Activated CD8-positive, alpha-beta T cell treated with anti-CD3 and anti-CD28 coated beads, Interleukin-2, amount 10 ng/mL, durations not matched to agents 7 days and 5 days (primary cell): ENCODE measurements at regions not wholly inside any gene's neighbourhood (a gene's known extent, or its start where the extent isn't known, plus 50 kb on each side); places are given as distances from the start of the nearest gene placed in this dataset.
"Not testable (repeated sequence)": the region's sequence is repeated elsewhere in the genome, so short reads cannot be mapped to it uniquely, and the experiment has no call there.

ENCODE experiments used
- ATAC-seq: fragments of 150-1000 bp; cut with Tn5 transposase; one replicate; pipeline ENCODE4 v1.10.0; 2021; ENCODE audit warnings: moderate library complexity
- CTCF ChIA-PET: fragments of 350-600 bp; sonication (Branson Sonifier 250); formaldehyde crosslinking; loops from one replicate; lab custom pipeline; 2021; ENCODE audit warnings: antibody characterized with exemption; lab: Charles Lee
- POLR2A ChIA-PET: fragments of 350-600 bp; sonication (Branson Sonifier 250); formaldehyde crosslinking; loops from one replicate; lab custom pipeline; 2021; ENCODE audit warnings: antibody characterized with exemption; lab: Charles Lee
- DNase-seq: peaks from one replicate; pipeline ENCODE4 v3.0.0-alpha.2; 2020
- H3K27ac Mint-ChIP-seq: one replicate; pipeline ENCODE4 v1.8.0; 2021; ENCODE audit warnings: mild to moderate bottlenecking, mixed read lengths
- H3K27me3 Mint-ChIP-seq: one replicate; pipeline ENCODE4 v1.8.0; 2021; ENCODE audit warnings: low read depth, mixed read lengths
- H3K36me3 Mint-ChIP-seq: one replicate; pipeline ENCODE4 v1.8.0; 2021; ENCODE audit warnings: low read depth, mixed read lengths
- H3K4me1 Mint-ChIP-seq: one replicate; pipeline ENCODE4 v1.8.0; 2021; ENCODE audit warnings: low read depth, mixed read lengths
- H3K4me3 Mint-ChIP-seq: one replicate; pipeline ENCODE4 v1.8.0; 2021; ENCODE audit warnings: mild to moderate bottlenecking, mixed read lengths
- H3K9me3 Mint-ChIP-seq: one replicate; pipeline ENCODE4 v1.8.0; 2022; ENCODE audit warnings: mixed read lengths; ENCODE audit not compliant: insufficient read depth

DNA sequence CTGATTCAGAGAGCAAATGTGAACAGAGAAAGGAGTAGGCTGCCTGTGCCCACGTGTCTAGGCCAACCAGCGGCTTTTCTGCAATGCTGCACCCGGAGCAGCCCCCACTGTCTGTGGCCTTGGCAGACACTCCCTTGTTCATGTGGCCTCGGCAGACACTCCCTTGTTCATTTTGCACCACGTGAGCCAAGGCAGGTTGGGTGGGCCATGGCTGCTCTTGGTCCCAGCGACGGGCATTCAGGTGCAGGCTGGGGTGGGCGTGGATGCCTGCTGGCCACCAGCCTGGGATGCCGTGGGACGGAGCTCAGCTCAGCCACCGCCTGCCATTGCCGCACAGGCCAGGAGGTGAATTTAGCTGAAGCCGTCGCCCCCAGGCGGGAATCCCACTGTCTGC is 159.8 kb downstream of the LAT start:
- H3K4me3 Mint-ChIP-seq, ATAC-seq, POLR2A ChIA-PET, H3K36me3 Mint-ChIP-seq, H3K9me3 Mint-ChIP-seq, H3K27me3 Mint-ChIP-seq, CTCF ChIA-PET, H3K27ac Mint-ChIP-seq, DNase-seq: not testable (repeated sequence)
- H3K4me1 Mint-ChIP-seq: peaks cover 30% of the 10 kb centered on the region

DNA sequence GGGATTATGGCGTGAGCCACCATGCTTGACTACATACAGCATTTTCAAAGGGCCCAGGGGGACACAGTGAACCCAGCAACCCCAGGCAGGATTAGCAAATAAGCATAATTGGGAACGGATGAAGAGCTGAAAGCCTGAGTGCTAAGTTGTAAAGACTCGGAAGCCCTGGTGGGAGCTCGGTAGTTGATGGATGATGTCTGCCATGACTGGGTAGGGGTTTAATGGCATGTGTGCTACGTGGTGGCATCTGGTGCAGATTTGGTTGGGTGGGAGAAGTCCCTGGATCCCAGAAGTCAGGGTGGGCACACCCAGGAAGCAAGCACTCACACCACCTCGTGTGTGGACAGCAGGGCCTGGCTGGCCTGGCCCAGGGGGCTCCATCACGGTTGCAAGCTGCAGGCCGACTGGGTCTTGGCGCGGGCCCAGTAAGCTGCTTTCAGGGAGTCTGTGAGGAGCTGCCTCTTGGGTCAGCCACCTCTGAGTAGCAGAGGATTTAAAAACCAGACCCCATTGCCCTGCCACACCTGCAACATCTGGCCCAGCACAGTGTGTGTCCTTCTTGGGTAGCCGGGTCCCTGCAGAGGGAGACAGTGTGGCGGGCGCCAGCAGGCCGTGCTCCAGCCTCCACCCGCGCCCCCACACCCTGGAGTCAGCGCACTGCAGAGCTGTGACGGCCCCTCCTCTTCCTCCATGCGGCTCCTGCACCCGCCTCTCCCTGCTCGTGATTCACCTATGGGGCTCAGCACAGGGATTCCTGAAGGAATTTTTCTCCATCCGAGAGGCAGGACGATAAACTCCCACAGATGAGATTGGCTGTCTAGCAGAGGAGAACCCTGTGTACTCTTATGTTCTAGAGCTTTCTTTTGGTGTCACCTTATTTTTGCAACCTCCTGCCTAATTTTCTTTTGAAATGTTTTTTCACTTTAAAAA is 159.2 kb downstream of the LAT start:
- CTCF ChIA-PET, DNase-seq, H3K27ac Mint-ChIP-seq, H3K27me3 Mint-ChIP-seq, ATAC-seq, H3K4me3 Mint-ChIP-seq, H3K36me3 Mint-ChIP-seq, POLR2A ChIA-PET, H3K9me3 Mint-ChIP-seq: not testable (repeated sequence)
- H3K4me1 Mint-ChIP-seq: peaks cover 23% of the 10 kb centered on the region

DNA sequence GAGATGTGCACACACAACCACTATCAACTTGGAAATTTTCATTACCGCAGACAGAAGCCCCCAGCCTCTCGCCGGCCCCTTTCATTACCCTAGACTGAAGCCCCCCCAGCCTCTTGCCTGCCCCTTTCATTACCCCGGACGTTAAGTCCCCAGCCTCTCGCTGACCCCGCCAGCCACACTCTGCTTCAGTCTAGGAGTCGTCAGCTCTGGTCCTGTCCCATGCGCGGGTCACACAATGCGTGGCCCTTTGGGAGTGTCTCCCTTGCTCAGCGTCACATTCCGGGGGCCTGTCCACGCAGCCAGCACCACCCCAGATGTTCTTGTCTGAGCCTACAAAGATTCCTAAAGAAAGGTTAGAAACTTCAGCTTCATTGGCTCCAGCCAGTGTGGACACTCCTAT is 157.7 kb downstream of the LAT start:
- ATAC-seq, CTCF ChIA-PET, POLR2A ChIA-PET: not testable (repeated sequence)

GRCh38 chr16:29141586-29142324 is 156.9 kb downstream of the LAT start:
- no peak overlapping the region for H3K27ac Mint-ChIP-seq
- H3K4me1 Mint-ChIP-seq: peaks cover 7% of the 10 kb centered on the region
- DNase-seq (no peak), ATAC-seq (no peak)
- no peak overlapping the region for H3K4me3 Mint-ChIP-seq
- no peaks in the 10 kb centered on the region for H3K27me3 Mint-ChIP-seq
- POLR2A ChIA-PET: no interaction called here
- no peaks in the 10 kb centered on the region for H3K36me3 Mint-ChIP-seq
- CTCF ChIA-PET: no interaction called here
- no peaks in the 10 kb centered on the region for H3K9me3 Mint-ChIP-seq

More for the DNA sequence above, 157.7 kb downstream of the LAT start:
- not testable (repeated sequence) for DNase-seq, H3K4me3 Mint-ChIP-seq, H3K9me3 Mint-ChIP-seq, H3K36me3 Mint-ChIP-seq, H3K27ac Mint-ChIP-seq, H3K27me3 Mint-ChIP-seq
- H3K4me1 Mint-ChIP-seq: peaks cover 12% of the 10 kb centered on the region

DNA sequence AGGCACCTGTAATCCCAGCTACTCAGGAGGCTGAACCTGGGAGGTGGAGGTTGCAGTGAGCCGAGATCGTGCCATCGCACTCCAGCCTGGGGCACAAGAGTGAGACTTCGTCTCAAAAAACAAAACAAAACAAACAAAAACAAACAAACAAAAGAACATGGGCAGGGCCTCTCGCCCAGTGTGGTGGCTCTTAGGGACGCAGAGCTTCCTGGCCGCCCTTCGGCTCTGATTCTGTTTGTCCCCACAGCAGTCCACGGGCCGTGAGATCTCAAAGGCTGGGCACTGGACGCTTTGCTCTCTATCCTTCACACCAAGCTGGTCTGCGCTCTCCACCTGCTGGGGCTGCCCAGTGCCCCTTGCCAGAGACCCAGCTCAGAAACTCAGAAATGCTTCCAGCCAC is 156.3 kb downstream of the LAT start:
- H3K9me3 Mint-ChIP-seq, ATAC-seq, H3K27ac Mint-ChIP-seq, H3K36me3 Mint-ChIP-seq, H3K27me3 Mint-ChIP-seq, H3K4me3 Mint-ChIP-seq, DNase-seq, H3K4me1 Mint-ChIP-seq, POLR2A ChIA-PET, CTCF ChIA-PET: not testable (repeated sequence)

- H3K27ac Mint-ChIP-seq, CTCF ChIA-PET, DNase-seq, H3K4me3 Mint-ChIP-seq, H3K27me3 Mint-ChIP-seq, H3K36me3 Mint-ChIP-seq, ATAC-seq, H3K9me3 Mint-ChIP-seq: not testable (repeated sequence)
- H3K4me1 Mint-ChIP-seq: peaks cover 11% of the 10 kb centered on the region
- POLR2A ChIA-PET: interaction anchor here (0.6 kb wide), 1 partner anchor 945 kb away, joined by 3 read pairs; no protein-coding TSS in a partner anchor
Observed at GRCh38 chr16:29139901-29140855, 155.3 kb downstream of the LAT start.

GRCh38 chr16:29139261-29139802 is 154.5 kb downstream of the LAT start:
- DNase-seq: no peak
- Mint-ChIP-seq H3K27me3 (no peaks in the 10 kb centered on the region), H3K4me3 (no peak overlapping the region), H3K4me1 (peaks cover 11% of the 10 kb centered on the region), H3K27ac (no peak overlapping the region), H3K9me3 (no peaks in the 10 kb centered on the region), H3K36me3 (peaks cover 9% of the 10 kb centered on the region)
- no peak for ATAC-seq
- CTCF ChIA-PET: no interaction called here
- POLR2A ChIA-PET: interaction anchor here (0.6 kb wide), 1 partner anchor 945 kb away, joined by 3 read pairs; no protein-coding TSS in a partner anchor

DNA sequence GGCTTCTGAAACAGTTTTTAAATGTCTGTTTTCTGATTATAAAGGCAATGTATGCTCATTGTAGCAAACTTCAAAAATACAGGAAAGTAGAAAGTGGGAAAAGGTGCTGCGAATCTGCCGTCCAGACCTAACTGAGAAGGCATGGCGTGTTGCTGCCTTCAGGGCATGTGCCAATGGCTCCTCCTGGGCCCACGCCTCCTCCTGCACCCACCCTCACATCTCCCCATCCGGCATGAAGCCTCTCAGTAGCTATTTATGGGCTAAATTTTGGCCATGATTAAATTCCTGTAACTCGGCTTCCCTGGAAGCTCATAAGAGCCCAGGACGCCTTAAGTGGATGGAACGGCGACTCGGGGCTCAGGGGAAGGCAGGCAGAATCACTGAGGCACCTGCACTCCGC is 153.8 kb downstream of the LAT start:
- H3K4me3 Mint-ChIP-seq, H3K27me3 Mint-ChIP-seq, ATAC-seq, POLR2A ChIA-PET, DNase-seq, H3K27ac Mint-ChIP-seq, CTCF ChIA-PET, H3K36me3 Mint-ChIP-seq, H3K9me3 Mint-ChIP-seq: not testable (repeated sequence)
- H3K4me1 Mint-ChIP-seq: peaks cover 11% of the 10 kb centered on the region

GRCh38 chr16:29137894-29138662 is 153.2 kb downstream of the LAT start:
- POLR2A ChIA-PET, H3K9me3 Mint-ChIP-seq, H3K27ac Mint-ChIP-seq, H3K27me3 Mint-ChIP-seq, H3K4me3 Mint-ChIP-seq, CTCF ChIA-PET, H3K36me3 Mint-ChIP-seq, ATAC-seq, DNase-seq: not testable (repeated sequence)
- peaks cover 11% of the 10 kb centered on the region for H3K4me1 Mint-ChIP-seq

GRCh38 chr16:29137461-29137860 is 152.6 kb downstream of the LAT start:
- DNase-seq, H3K4me1 Mint-ChIP-seq, H3K36me3 Mint-ChIP-seq, H3K4me3 Mint-ChIP-seq, H3K27me3 Mint-ChIP-seq, H3K27ac Mint-ChIP-seq, H3K9me3 Mint-ChIP-seq, ATAC-seq, POLR2A ChIA-PET, CTCF ChIA-PET: not testable (repeated sequence)

GRCh38 chr16:29136916-29137315 is 152.1 kb downstream of the LAT start:
- H3K4me3 Mint-ChIP-seq, H3K27me3 Mint-ChIP-seq, H3K27ac Mint-ChIP-seq, POLR2A ChIA-PET, DNase-seq, H3K36me3 Mint-ChIP-seq, H3K9me3 Mint-ChIP-seq, H3K4me1 Mint-ChIP-seq, CTCF ChIA-PET, ATAC-seq: not testable (repeated sequence)
